ENCODE measurements at regions not wholly inside any gene's neighbourhood (a gene's known extent, or its start where the extent isn't known, plus 50 kb on each side); places are given as distances from the start of the nearest gene placed in this dataset.

DNA sequence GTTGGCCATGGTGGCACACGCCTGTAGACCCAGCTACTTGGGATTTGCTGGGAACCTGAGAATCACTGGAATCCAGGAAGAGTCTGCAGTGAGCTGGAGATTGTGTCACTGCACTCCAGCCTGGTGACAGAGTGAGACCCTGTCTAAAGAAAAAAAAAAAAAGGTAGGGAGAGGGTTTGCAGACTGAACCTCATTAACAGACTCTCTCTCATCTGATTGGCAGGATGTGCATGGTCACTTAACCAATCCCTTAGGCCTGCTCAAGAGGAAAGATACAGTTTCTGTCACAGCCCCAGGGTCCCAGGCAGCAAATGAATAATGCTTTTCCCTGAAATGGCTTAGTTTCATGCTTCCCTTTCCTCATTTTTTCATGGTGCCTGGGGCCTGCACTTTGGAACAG, 160.5 kb upstream of the KCNJ16 start:
- TF ChIP-seq, protein P1, sequence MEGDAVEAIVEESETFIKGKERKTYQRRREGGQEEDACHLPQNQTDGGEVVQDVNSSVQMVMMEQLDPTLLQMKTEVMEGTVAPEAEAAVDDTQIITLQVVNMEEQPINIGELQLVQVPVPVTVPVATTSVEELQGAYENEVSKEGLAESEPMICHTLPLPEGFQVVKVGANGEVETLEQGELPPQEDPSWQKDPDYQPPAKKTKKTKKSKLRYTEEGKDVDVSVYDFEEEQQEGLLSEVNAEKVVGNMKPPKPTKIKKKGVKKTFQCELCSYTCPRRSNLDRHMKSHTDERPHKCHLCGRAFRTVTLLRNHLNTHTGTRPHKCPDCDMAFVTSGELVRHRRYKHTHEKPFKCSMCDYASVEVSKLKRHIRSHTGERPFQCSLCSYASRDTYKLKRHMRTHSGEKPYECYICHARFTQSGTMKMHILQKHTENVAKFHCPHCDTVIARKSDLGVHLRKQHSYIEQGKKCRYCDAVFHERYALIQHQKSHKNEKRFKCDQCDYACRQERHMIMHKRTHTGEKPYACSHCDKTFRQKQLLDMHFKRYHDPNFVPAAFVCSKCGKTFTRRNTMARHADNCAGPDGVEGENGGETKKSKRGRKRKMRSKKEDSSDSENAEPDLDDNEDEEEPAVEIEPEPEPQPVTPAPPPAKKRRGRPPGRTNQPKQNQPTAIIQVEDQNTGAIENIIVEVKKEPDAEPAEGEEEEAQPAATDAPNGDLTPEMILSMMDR (IDR thresholded peaks at IDR 0.05; ENCODE audit: insufficient read depth, low read depth, low read length, missing control alignments) = no peak
- no peak for DNase-seq (ENCODE audit: low read depth)
- no peak overlapping the region for H3K4me3 ChIP-seq (ENCODE audit: low read length)

DNA sequence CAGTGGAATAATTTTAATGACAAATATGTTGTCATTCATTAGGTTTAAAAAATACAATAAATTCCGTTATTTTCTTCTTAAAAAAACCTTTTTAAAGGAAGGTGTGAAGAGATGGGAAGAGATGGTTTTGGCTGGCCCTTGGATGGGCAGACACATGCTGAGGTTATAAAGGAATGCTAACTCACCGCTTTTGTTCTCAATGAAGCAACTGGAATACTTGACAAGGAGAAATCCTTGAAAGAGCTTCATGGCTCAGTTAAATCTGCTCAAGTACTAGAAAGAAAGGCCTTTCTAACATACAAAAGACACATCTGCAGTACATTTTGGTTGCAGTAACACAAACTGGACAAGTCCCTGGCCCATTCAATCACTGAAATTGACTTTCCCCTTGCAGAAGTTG, 158.3 kb upstream of the KCNJ16 start:
- no peak overlapping the region for H3K4me3 ChIP-seq (ENCODE audit: low read length)
- no peak for DNase-seq (ENCODE audit: low read depth)
- TF ChIP-seq, protein P1 (IDR thresholded peaks at IDR 0.05; ENCODE audit: insufficient read depth, low read depth, low read length, missing control alignments) = no peak

DNA sequence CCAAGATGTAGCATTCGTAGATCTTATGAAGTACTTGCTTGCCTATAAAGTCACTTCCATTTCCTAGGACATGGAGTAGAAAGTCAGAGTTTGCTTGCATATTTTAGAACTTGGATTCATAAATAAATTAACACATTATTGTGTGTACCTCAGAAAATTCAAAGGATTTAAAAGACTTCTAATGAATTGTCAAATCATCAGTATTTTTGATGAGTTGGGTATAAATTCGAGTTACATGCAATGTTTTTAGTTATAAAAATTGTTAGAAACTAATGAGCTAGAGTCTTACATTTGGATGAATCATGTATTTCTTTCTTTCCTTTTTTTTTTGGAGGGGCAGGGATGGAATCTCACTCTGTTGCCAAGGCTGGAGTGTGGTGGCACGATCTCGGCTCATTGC, 156.9 kb upstream of the KCNJ16 start:
- no peak overlapping the region for H3K4me3 ChIP-seq (ENCODE audit: low read length)
- TF ChIP-seq, protein P1 (IDR thresholded peaks at IDR 0.05; ENCODE audit: insufficient read depth, low read depth, low read length, missing control alignments) = no peak
- DNase-seq (ENCODE audit: low read depth) = no peak

DNA sequence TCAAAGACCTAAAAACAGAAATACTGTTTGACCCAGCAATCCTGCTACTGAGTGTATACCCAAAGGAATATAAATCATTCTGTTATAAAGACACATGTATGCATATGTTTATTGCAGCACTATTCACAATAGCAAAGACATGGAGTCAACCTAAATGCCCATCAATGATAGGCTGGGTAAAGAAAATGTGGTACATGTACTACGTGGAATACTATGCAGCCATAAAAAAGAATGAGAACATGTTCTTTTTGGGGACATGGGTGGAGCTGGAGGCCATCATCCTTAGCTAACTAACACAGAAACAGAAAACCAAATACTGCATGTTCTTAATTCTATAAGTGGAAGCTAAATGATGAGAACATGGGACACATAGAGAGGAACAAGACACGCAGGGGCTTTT, 155.2 kb upstream of the KCNJ16 start:
- no peak overlapping the region for H3K4me3 ChIP-seq (ENCODE audit: low read length)
- TF ChIP-seq, protein P1 (IDR thresholded peaks at IDR 0.05; ENCODE audit: insufficient read depth, low read depth, low read length, missing control alignments) = no peak
- no peak for DNase-seq (ENCODE audit: low read depth)

DNA sequence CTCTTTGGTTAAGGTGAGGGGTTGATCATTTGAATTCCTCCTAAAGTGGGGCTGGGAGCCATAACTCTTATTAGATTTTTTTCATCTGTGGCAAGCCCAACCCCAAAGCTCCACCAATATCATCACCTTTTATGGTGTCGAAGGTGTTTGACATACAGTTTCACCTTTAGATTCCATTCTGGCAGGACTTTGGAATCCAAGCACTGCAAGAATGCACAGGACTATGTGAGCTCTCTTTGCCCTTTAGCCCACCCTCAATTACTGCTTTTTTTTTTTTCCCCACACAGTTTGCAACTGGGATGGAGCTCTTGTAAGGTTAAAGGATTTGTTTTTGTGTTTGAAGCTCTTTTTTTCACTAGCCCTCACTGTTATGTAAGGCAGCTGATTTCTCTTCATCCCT, 154.0 kb upstream of the KCNJ16 start:
- DNase-seq (ENCODE audit: low read depth) = no peak
- TF ChIP-seq, protein P1 (IDR thresholded peaks at IDR 0.05; ENCODE audit: insufficient read depth, low read depth, low read length, missing control alignments) = no peak
- H3K4me3 ChIP-seq (ENCODE audit: low read length) = no peak overlapping the region

DNA sequence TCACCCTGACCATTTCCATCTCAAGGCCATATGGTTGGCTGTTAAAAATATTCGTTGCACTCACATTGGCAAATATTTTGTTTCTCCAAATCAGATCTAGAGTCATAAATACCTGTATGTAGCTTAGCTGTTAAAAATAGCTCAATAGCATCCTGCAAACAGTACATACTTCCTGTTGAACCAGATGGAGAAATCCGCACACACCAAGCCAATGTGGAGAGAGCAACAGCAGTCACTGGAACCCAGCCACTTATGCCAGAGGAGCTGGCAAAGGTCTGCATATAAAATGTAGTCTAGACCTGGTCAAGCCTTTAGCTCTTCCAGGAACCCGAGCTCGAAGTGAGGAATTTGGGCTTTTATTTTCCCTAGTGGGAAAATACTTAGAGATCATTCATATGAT, 146.4 kb upstream of the KCNJ16 start:
- no peak for DNase-seq (ENCODE audit: low read depth)
- no peak overlapping the region for H3K4me3 ChIP-seq (ENCODE audit: low read length)
- TF ChIP-seq, protein P1 (IDR thresholded peaks at IDR 0.05; ENCODE audit: insufficient read depth, low read depth, low read length, missing control alignments) = no peak

DNA sequence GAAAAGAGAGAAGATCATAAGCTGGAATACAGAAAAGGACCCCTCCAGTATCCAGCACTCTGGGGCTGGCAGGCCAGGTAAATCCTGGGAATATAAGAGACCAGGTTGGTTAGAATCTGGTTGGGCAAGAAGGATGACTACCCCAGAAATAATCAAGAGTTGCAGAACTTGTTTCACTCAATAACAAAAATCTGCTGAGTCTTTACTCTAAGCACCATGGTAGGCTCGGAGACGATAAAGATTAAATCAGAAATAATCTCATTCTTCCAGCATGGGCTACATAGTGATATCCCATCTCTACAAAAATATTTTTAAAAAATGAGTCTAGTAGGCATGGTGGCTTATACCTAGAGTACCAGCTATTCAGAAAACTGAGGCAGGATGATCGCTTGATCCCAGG, 138.0 kb upstream of the KCNJ16 start:
- no peak overlapping the region for H3K4me3 ChIP-seq (ENCODE audit: low read length)
- peak; percentile 77 for DNase-seq (ENCODE audit: low read depth)
- TF ChIP-seq, protein P1 (IDR thresholded peaks at IDR 0.05; ENCODE audit: insufficient read depth, low read depth, low read length, missing control alignments) = no peak

All from epithelial cell of esophagus (primary cell).